GM12878 (cell line): ENCODE measurements at regions not wholly inside any gene's neighbourhood (a gene's known extent, or its start where the extent isn't known, plus 50 kb on each side); places are given as distances from the start of the nearest gene placed in this dataset.
"Not testable (repeated sequence)": the region's sequence is repeated elsewhere in the genome, so short reads cannot be mapped to it uniquely, and the experiment has no call there.

ENCODE experiments used
- ATAC-seq: fragments of 200-7000 bp; cut with Tn5 transposase; 3 replicates; pipeline ENCODE4 v1.9.1; 2020; ENCODE audit warnings: mild to moderate bottlenecking, moderate library complexity
- BruUV-seq: library from RNA; stranded (reverse); fragments of 400-500 nt; replicated peaks from 2 replicates; lab custom pipeline; 2021; lab: Mats Ljungman, UMichigan
- CTCF ChIA-PET: fragments of 300-600 bp; sonication (Branson Sonifier 250); formaldehyde crosslinking; extraction: SDS; loops from one replicate; lab custom pipeline; 2021; ENCODE audit warnings: inconsistent platforms; lab: Yijun Ruan, JAX
- POLR2A ChIA-PET: fragments of 350-600 bp; formaldehyde crosslinking; extraction: SDS; loops from one replicate; lab custom pipeline; 2021; ENCODE audit warnings: inconsistent platforms; lab: Charles Lee
- RAD21 ChIA-PET: fragments of 300-600 bp; sonication (Branson Sonifier 250); formaldehyde crosslinking; loops from one replicate; lab custom pipeline; 2023; ENCODE audit warnings: antibody characterized with exemption; ENCODE audit not compliant: unreplicated experiment; lab: Charles Lee
- SMC1A ChIA-PET: fragments of 300-600 bp; sonication (Branson Sonifier 250); formaldehyde crosslinking; loops from one replicate; lab custom pipeline; 2023; ENCODE audit not compliant: unreplicated experiment, uncharacterized antibody; lab: Charles Lee
- DNase-seq: peaks from one replicate; pipeline ENCODE4 v3.0.0-alpha.2; 2011; ENCODE audit warnings: low read depth, low spot score
- FAIRE-seq: peaks from 3 replicates; lab custom pipeline; 2011; peaks lifted over from hg19 to GRCh38; lab: Jason Lieb, UNC
- H2AFZ ChIP-seq: 2 replicates; pipeline ENCODE4 v1.6.0; 2011; ENCODE audit warnings: low read depth, low read length, control low read depth; ENCODE audit not compliant: control insufficient read depth
- H3K27ac ChIP-seq: 2 replicates; pipeline ENCODE4 v1.5.1; 2011; ENCODE audit warnings: control low read depth; ENCODE audit not compliant: control insufficient read depth, insufficient read depth
- H3K27me3 ChIP-seq, 2 experiments: replicated peaks in 1 of 2; 2 replicates each; pipeline versions ENCODE4 v1.6.0 to v1.6.1; 2011; ENCODE audit warnings: low read length in 1 of 2; ENCODE audit not compliant: control insufficient read depth in 2 of 2, insufficient read depth in 2 of 2
- H3K36me3 ChIP-seq, 2 experiments: 2 replicates each; pipeline ENCODE4 v1.5.1; 2011; ENCODE audit warnings: low read length in 1 of 2; ENCODE audit not compliant: control insufficient read depth in 2 of 2, insufficient read depth in 2 of 2
- H3K4me1 ChIP-seq: 2 replicates; pipeline ENCODE4 v1.6.1; 2011; ENCODE audit warnings: mild to moderate bottlenecking, low read length, moderate library complexity, mixed read lengths; ENCODE audit not compliant: control insufficient read depth, insufficient read depth
- H3K4me2 ChIP-seq: 2 replicates; pipeline ENCODE4 v1.6.0; 2011; ENCODE audit warnings: control low read depth; ENCODE audit not compliant: control insufficient read depth, insufficient read depth
- H3K4me3 ChIP-seq: fragments of 200-600 bp; sonication (generic); 2 replicates; pipeline ENCODE4 v1.5.1; 2016
- H3K79me2 ChIP-seq: 2 replicates; pipeline ENCODE4 v1.6.0; 2011; ENCODE audit warnings: low read length; ENCODE audit not compliant: control insufficient read depth, insufficient read depth
- H3K9ac ChIP-seq: 2 replicates; pipeline ENCODE4 v1.8.0; 2011; ENCODE audit warnings: low read length, control low read depth, mixed read lengths; ENCODE audit not compliant: control insufficient read depth, insufficient read depth
- H3K9me3 ChIP-seq: replicated peaks from 3 replicates; pipeline ENCODE4 v1.5.1; 2011; ENCODE audit warnings: mild to moderate bottlenecking, low read length; ENCODE audit not compliant: control insufficient read depth, insufficient read depth
- H4K20me1 ChIP-seq: 2 replicates; pipeline ENCODE4 v1.6.0; 2011; ENCODE audit not compliant: control insufficient read depth, insufficient read depth
- WGBS: methylation state at CpG from one replicate; pipeline ENCODE4 v1.1.6; 2016; ENCODE audit warnings: low lambda C conversion rate; ENCODE audit not compliant: insufficient replicate concordance, insufficient coverage; ENCODE audit errors: missing lambda C conversion rate; 5-methylcytosine and 5-hydroxymethylcytosine counted together
- in situ Hi-C: fragments of 300-500 bp; cut with MboI; formaldehyde crosslinking; loops from 9 replicates; pipeline ENCODE4 v1.14.3; 2018; ENCODE audit warnings: mixed read lengths
- intact Hi-C: fragments of 100-400 bp; cut with micrococcal nuclease; formaldehyde crosslinking; loops from one replicate; pipeline ENCODE4 v1.14.2; 2022; ENCODE audit not compliant: unreplicated experiment

- H3K9me3 ChIP-seq, H3K27ac ChIP-seq, H3K36me3 ChIP-seq, H3K4me3 ChIP-seq, H3K27me3 ChIP-seq, DNase-seq, CTCF ChIA-PET, FAIRE-seq, H3K79me2 ChIP-seq, BruUV-seq, H2AFZ ChIP-seq, intact Hi-C loops, H3K9ac ChIP-seq, ATAC-seq, H3K4me1 ChIP-seq, H3K4me2 ChIP-seq, in situ Hi-C loops, POLR2A ChIA-PET, H4K20me1 ChIP-seq, SMC1A ChIA-PET, RAD21 ChIA-PET: not testable (repeated sequence)
- 0% methylated on average over 1 of the region's 1 CpG for whole genome bisulfite sequencing
Measured at GRCh38 chr2:91873416-91873815, 2997.8 kb upstream of the TEKT4 start.

- H3K4me3 ChIP-seq, H3K36me3 ChIP-seq, H3K27ac ChIP-seq, in situ Hi-C loops, H3K9ac ChIP-seq, BruUV-seq, H3K79me2 ChIP-seq, RAD21 ChIA-PET, CTCF ChIA-PET, H2AFZ ChIP-seq, SMC1A ChIA-PET, intact Hi-C loops, ATAC-seq, FAIRE-seq, H3K27me3 ChIP-seq, DNase-seq, POLR2A ChIA-PET, H3K9me3 ChIP-seq, H3K4me1 ChIP-seq, H4K20me1 ChIP-seq, H3K4me2 ChIP-seq: not testable (repeated sequence)
- 54% methylated on average over 27 of the region's 29 CpGs for WGBS
Measured at GRCh38 chr2:91877658-91878210, 2993.5 kb upstream of the TEKT4 start.
